NCI-H2227 treated with DMSO at 0.1 percent for 48 hours (cell line): ENCODE measurements at regions not wholly inside any gene's neighbourhood (a gene's known extent, or its start where the extent isn't known, plus 50 kb on each side); places are given as distances from the start of the nearest gene placed in this dataset.
"Not testable (repeated sequence)": the region's sequence is repeated elsewhere in the genome, so short reads cannot be mapped to it uniquely, and the experiment has no call there.

Experiments
- DNase-seq: peaks from one replicate; lab custom pipeline; 2025; lab: John Stamatoyannopoulos, UW

DNA sequence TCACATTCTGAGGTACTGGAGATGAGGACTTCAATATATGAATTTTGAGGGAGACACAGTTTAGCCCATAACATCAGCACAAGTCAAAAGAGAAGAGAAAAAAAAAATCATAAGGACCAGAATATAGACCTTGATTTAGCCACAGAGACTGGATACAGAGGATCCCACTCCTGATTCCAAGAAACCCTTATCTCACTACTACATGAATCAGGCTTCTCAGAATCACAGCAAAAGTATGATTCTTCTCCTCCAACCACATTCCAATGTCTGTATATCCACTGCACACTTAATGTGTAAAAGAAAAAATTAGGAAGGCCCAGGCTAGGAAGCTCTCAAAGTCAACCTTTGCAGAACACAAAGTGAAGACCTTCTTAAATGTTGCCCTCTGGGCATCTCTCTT lies 610.9 kb downstream of the DTWD2 start:
- no peak for DNase-seq

DNA sequence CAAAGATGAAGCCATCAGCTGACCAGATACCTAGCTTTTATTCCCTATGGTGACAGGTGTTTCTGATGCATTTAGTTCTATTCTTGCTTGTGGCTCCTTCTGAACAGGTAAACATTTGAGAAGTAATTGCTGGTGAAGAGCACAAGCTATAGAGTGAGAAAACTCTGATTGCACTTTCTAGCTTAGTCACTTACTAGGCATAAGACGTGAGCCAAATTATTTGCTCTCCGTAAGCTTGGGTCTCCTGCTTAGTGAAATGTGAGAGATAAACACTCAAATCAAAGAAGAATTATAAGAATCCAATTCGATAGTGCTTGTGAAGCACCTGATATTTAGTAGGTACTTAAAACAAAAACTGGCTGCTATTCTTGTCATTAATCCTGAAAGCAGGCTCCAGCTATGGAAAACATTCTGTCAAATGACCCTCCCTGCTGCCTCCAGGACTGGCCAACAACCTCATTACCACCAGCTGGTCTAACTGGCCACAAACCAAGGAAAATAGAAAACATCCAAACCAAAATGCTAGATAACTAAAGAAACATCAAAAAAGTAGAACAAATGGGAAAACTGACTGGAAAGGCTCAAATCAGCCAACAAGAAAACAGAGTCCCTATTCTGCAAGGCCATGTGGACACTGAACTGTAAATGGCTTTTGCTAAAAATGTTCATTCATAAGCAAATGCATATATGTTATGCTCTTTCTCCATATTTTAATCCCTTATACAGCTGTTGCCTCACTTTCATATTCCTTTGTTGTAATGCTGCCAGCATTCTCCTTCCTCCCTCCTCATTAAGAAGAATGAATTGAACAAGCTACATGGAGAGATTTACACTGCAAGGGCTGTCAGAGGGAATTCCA lies 616.1 kb downstream of the DTWD2 start:
- DNase-seq = no peak

DNA sequence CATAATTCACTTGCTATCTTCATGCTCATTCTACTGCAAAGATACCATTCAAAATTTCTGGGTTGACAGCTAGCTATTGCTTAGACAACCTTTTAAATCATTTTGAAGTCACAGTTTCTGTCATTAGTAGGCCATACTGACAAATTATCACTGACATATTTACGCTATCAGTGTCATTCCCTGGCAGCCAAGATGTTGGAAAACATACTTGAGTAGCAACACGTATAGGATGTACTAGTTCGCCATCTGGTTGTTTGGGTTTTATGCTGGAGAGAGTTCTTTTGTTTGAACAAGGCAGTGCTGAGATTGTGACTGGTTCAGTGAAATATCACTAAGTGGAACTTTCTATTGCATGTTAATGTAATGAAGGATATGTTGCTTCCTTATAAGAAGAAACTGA lies 621.9 kb downstream of the DTWD2 start:
- no peak for DNase-seq

DNA sequence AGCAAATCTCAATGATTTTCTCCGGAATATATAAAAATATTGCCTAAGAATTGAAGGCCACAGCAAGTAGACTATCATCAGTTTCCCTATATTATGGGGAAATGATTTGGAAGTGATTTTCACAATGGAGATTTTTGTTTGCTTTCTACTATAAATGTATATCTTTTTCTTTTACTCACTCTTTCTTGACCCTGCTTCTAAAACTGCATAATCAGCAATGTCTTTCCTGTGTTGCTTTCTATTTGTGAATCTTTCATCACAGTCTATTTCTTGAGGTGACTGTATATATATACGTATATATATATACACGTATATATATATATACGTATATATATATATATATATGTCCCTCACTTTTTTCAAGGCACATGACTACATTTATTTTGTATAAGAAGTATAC lies 622.6 kb downstream of the DTWD2 start:
- no peak for DNase-seq

DNA sequence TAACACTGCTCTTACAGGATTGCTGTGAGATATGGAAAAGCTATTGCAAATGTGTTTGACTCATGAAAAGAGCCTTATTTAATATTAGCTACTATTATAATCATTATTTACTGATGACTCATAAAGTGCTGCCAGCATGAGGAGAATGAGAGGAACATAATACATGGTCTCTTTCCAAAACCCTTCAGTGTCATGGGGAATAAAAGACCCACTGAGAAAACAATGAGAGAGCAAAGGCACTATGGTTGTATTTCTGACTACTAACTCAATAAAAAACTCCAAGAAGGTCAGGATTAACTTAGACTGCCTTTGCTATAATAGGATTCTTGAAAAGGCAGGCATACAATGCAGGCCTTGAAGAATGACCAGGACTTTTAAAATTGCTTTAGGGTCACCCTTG lies 633.5 kb downstream of the DTWD2 start:
- no peak for DNase-seq

DNA sequence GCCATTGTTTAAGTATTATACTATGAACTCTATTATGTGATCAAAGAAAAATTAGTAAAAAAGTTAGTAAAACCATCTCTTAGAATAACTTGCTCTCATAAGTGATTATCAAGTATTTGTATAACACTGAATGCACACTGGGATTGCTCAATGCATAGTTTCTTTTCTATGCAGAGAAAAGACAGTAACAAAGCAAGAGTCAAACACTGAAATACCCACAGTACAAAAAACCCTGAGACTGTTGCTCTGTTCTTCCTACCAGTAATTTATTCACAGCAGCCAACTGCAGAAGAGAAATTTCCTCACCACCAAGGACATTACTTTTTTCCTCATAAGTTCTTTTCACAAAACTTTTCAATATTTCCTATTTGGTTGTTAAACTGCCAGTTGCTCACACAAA lies 634.4 kb downstream of the DTWD2 start:
- DNase-seq = no peak

DNA sequence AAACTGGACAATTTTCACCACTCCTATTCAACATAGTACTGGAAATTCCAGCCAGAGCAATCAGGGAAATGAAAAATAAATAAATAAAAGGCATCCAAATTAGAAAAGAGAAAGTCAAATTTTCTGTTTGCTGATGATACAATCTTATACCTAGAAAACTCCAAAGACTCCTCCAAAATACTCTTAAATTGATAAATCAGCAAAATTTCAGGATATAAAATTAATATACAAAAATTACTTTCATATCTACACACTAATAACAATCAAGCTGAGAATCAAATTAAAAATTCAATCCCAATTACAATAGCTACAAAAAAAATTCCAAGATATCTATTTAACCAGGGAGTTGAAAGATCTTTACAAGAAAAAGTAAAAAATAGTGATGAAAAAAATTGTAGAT lies 651.9 kb downstream of the DTWD2 start:
- no peak for DNase-seq

DNA sequence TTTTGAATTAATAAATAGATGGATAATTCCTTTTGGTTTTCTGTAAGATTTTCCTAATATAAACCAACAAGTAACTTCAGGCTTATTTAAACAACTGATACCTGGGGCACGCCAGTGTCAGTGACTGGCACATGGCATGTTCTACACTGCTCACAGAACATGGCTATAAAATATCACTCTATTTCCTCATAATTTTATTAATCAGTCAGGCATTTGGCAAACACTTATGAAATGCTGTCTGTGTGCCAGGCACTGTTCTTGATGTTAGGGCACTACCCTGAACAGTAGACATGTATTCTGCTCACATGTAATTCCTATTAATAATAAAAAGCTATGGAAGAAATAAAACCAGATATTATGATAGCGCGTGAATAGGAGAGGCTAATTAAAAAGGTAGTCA lies 661.0 kb downstream of the DTWD2 start:
- DNase-seq = no peak

DNA sequence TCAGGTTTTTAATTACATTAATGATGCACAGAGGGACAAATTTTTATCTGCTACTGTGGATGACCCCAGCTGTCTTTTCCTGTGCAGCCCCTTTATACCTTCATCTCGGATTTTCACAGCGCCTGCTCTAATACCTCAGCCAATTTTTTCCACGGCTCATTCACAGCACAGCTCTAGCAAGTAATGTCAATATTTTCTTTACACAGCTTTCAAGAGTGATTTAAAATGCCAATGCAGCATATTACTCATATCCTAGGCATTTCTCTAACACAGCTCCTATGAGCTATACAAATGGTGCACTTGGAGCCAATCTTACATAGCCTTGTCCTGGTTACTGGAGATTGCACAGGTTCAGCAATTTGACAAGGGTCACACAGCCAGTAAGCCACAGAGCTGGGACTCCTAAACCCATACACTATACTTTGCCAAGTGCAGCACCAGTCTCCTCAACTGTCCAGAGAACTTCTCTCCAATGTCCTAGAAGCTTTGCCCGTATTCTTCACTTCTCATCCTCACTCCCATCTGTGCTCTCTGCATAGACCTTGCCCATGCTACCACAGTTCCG lies 661.8 kb downstream of the DTWD2 start:
- DNase-seq = no peak

DNA sequence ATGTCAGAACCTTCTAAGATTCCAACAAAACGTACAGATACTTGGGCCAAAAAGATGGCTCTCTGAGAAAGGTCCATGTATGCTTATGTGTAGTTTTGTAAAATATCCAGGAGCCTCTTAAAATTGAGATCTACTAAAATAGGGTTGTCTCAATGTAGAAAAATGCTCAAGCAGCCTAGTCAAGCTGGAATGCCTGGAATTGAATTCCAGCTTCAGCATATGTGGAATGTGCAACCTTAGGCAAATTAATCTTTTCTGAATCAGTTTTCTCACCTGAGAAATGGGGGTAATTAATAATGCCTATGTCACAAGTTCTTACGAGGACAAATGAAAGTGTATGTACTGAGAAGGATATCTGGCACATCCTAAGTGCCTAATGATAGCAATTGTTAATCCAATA lies 662.4 kb downstream of the DTWD2 start:
- DNase-seq = no peak

DNA sequence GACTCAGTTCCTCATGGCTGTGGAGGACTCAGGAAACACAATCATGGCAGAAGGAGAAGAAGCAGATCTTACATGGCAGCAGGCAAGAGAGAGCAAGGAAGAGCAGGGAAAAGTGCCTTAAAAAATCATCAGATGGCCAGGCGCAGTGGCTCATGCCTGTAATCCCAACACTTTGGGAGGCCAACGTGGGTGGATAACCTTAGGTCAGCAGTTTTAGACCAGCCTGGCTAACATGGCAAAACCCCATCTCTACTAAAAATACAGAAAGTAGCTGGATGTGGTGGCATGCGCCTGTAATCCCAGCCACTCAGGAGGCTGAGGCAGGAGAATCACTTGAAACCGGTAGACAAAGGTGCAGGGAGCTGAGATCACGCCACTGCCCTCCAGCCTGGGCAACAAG lies 664.6 kb downstream of the DTWD2 start:
- DNase-seq = not testable (repeated sequence)

DNA sequence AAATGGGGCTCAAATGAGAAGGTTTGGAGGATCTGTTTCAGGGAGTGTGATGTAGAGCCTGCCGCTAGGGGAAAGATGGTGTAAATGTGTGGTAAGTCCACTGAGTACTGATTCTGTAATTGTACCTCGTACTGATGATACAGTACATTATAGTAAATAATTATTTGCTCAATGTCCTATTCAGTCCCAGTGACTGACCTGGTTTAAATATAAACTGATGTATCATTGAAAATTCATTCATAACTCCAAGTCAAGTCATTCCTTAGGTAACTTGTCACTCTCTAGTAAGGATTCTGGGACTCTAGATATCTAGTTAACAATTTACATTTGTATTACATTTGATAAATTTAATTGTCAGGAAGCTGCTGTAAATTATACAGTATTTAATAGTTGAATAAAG lies 667.3 kb downstream of the DTWD2 start:
- DNase-seq = no peak

DNA sequence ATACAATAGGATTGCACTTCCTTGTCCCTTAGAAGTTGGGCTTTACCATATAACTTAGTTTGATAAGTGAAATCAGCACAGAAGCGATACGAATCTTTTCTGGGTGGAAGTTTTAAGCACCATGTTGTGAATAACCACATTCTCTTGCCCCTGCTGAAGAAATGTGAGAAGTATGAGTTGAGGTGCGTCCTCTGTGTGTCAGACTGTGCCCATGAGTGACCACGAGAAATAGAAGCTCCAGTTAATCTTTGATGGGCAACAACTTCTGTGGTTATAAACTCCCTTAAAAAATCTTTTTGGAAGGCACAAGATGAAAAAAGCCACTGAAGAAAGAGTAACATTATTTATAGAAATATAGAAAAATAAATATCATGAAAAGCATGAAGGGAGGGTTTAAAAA lies 668.2 kb downstream of the DTWD2 start:
- no peak for DNase-seq

DNA sequence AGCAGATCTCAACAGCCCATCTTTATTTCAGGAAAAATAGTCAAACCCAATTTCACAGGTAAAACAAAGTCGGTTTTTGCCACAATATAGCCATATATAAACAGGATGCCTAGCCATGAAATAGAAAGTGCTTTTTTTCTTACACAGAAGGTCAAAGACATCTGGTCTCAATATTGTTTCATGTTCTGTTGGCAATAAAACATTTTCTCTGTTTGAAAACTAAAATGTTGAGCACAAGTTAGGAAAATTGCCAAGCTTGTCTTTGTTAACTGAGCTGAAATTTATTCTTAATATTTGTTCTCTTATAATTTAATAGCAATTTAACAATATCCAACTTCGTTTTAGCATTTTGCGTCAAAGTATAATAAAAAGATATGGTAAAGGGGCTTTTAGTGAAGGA lies 673.4 kb downstream of the DTWD2 start:
- no peak for DNase-seq

DNA sequence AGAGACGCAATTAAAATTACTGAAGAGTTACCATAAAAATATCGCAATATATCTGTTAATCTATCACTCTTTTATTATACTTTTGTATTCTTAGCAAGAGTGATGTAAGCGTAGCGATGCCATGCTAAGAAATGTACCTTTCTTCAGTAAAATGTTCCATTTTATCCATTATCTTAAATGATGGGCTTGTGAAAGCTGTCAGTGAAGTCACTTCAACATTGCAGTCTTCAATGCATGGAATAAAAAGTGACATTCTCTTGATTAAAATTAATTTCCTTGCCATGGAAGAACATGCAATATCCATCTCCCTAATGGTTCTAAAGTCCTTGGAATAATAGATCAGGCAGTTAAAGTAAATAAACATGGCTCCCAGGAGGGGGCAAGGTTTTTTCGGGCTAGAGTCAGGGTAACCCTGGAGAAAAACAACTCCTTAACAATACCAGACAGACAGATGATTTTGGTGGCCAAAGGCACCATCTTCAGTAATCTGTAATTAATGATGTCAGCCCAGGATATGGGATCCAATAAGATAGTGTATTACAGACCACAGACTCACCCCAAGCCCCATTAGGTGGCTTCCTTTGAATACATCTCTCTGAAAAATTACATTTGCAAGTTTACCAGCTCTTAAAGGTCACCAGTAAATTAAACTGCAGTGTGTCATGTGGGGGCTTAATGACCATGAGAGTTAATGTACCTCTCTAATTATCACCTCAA lies 677.1 kb downstream of the DTWD2 start:
- DNase-seq = no peak

DNA sequence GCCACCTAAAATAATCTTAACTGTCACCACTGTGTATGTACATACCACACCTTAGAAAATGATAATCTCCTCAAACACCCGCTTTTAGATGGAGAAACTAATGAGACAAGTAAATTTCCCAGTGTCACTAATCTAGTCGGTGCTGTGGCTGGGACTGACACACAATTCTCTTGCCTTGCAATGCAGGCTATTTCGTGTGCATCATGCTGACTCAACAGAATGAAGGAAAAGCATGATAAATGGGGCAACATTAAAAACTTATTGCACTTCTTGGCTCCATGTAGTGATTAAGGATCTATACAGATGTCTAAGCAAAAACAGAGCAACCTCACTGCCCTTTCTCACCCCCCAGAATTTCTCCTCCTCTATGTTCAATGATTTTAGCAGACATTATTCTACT lies 677.9 kb downstream of the DTWD2 start:
- DNase-seq = no peak

DNA sequence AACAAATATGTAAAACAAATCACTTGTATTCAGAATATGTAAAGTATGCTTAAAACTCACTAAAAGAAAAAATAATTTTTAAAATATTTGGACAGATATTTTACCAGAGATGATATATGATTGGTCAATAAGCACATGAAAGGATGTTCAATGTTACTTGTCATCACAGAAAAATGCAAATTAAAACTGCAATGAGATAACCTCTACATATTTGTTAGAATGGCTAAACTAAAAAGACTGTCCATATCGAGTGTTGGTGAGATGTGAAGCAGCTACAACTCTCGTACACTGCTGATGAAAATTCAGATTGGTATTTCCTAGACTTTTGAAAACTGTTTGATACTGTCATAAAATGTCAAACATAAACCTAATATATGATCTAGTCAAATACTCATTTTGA lies 685.1 kb downstream of the DTWD2 start:
- DNase-seq = no peak

DNA sequence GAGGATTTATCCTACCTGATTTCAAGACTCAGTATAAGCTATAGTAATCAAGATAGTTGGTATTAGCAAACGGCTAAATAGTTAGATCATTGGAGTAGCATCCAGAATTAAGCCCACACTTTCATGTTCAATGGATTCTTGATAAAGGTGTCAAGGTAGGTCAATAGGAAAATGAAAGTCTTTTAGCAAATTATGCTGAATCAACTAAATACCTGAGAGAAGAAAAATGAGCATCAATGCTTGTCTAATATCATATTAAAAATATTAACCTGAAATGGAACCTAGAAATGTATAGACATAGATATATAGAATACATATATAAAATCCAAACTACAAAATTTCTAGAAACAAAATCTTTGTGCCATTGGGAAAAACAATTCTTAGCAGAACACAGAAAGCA lies 685.6 kb downstream of the DTWD2 start:
- no peak for DNase-seq

DNA sequence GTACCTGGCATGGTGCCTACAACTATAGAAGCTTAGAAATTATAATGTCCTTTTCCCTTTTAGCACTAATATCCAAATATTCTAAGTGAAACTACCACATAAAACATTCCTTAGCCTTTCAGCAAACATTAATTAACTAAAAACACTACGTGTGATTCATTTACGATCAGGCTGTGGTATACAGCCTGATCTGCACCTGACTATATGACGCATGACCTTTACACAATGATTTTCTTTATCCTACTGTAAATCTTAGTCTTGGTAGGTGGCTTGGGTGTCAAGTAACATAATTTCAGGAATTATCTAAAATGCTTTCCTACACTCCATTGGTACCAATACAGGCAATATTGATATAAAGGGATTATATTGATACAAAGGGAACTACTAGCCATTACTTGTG lies 686.7 kb downstream of the DTWD2 start:
- no peak for DNase-seq

DNA sequence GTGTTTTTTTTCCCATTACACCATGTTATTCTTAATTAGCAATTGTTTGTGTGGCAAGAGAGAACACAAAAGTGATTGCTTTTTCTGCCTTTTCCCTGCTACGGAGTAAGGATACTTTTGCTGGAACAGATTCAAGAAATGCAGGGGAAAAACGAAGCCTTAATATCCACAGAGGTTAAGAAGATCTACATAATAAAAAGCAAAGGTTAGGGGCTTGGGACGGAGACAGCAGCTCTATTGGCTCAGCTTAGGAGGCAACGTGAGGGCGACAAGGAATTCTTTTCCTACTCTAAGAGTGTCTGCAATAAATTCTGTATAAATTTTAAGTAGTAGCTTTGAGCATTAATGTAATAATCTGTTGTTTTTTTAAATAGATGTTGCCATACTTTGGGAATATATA lies 693.3 kb downstream of the DTWD2 start:
- no peak for DNase-seq

DNA sequence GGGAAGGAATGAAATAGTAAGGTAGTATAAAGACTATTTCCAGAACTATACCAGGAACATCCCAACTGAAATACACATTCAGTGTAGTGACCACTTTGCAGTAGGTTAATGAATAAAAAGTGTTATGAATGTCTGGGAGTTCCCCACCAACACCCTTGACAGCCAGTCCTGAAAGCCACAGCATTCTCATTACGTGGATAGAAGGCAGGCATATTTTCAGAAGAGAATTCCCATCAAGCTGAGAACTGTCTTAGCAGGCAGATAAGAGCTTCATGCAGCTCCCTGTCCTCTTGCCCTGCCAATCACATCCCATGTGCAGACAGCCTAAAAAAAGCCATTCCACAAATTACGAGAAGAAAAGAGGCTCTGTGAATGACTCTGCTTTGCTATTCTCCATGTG lies 695.0 kb downstream of the DTWD2 start:
- DNase-seq = no peak

DNA sequence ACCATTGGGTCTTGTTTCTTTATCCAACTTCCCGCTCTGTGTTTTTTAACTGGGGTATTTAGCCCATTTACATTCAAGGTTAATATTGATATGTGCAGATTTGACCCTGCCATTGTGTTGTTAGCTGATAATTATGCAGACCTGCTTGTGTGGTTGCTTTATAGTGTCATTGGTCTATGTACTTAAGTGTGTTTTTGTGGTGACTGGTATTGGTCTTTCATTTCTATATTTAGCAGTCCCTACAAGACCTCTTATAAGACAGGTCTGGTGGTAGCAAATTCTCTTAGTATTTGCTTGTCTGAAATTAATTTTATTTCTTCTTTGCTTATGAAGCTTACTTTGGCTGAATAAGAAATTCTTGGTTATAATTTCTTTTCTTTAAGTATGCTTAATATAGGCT lies 698.1 kb downstream of the DTWD2 start:
- DNase-seq = no peak

DNA sequence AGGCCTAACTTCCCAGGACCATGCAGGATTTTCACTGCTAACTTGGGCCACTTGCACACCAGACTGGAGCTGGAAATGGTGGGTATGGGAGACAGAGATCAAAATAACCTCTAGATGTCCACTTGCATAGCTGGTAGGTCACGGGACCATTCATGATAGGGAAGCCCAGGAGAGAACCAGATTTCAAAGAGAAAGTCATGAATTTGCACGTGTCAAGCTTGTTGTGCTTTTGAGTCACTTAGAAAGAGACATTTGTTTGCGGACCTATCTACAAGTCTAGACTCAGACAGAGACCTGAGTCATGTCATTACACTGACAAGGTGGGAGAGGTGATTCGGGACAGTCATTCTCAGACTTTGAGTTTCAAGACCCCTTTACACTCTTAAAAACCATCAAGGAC lies 704.1 kb downstream of the DTWD2 start:
- DNase-seq = not testable (repeated sequence)
